Osteoblast (primary cell): ENCODE measurements at regions not wholly inside any gene's neighbourhood (a gene's known extent, or its start where the extent isn't known, plus 50 kb on each side); places are given as distances from the start of the nearest gene placed in this dataset.

Experiments
- DNase-seq: peaks from one replicate; pipeline ENCODE4 v3.0.0; 2011; ENCODE audit warnings: low spot score, mixed read lengths; ENCODE audit not compliant: insufficient read length; ENCODE audit errors: missing footprints
- H2AFZ ChIP-seq: 2 replicates; pipeline ENCODE4 v1.6.0; 2011; ENCODE audit warnings: mild to moderate bottlenecking, low read length
- H3K27ac ChIP-seq: 2 replicates; pipeline ENCODE4 v1.5.1; 2011; ENCODE audit warnings: mild to moderate bottlenecking, low read depth, low read length, moderate library complexity
- H3K27me3 ChIP-seq: 2 replicates; pipeline ENCODE4 v1.6.0; 2012; ENCODE audit warnings: mild to moderate bottlenecking, control low read depth, inconsistent platforms, low read length, moderate library complexity; ENCODE audit not compliant: insufficient read depth
- H3K36me3 ChIP-seq: 2 replicates; pipeline ENCODE4 v1.5.1; 2011; ENCODE audit warnings: mild to moderate bottlenecking, low read length, control low read depth, moderate library complexity; ENCODE audit not compliant: insufficient read depth
- H3K4me1 ChIP-seq: 2 replicates; pipeline ENCODE4 v1.5.1; 2011; ENCODE audit warnings: mild to moderate bottlenecking, low read length, control low read depth, moderate library complexity; ENCODE audit not compliant: insufficient read depth
- H3K4me2 ChIP-seq: 2 replicates; pipeline ENCODE4 v1.6.0; 2011; ENCODE audit warnings: mild to moderate bottlenecking, low read length; ENCODE audit not compliant: insufficient read depth
- H3K4me3 ChIP-seq: fragments of 200-600 bp; sonication (generic); 3 replicates; pipeline ENCODE4 v1.5.1; 2012; ENCODE audit warnings: mild to moderate bottlenecking, low read length, inconsistent platforms; ENCODE audit not compliant: insufficient read depth
- H3K79me2 ChIP-seq: 2 replicates; pipeline ENCODE4 v1.6.0; 2012; ENCODE audit warnings: mild to moderate bottlenecking, low read length, control low read depth, inconsistent platforms; ENCODE audit not compliant: insufficient read depth
- H3K9me3 ChIP-seq: 2 replicates; pipeline ENCODE4 v1.5.1; 2011; ENCODE audit warnings: low read depth, low read length, control low read depth
- H4K20me1 ChIP-seq: 2 replicates; pipeline ENCODE4 v1.6.0; 2012; ENCODE audit warnings: mild to moderate bottlenecking, low read length, control low read depth; ENCODE audit not compliant: insufficient read depth
- CTCF ChIP-seq: IDR thresholded peaks from 2 replicates; pipeline ENCODE4 v1.5.1; 2011; ENCODE audit warnings: mild to moderate bottlenecking, low read depth, low read length, moderate library complexity; ENCODE audit errors: extremely low read depth

GRCh38 chr11:122207505-122207904 lies 91.5 kb upstream of the BLID start:
- TF ChIP-seq CTCF, result no peak
- Histone ChIP-seq H3K27ac (peak overlapping the region; percentile 95), H3K36me3 (peaks cover 5% of the 10 kb centered on the region), H4K20me1 (no peaks in the 10 kb centered on the region), H3K79me2 (peaks cover 46% of the 10 kb centered on the region), H2AFZ (peak overlapping the region; percentile 12), H3K4me3 (peak overlapping the region; percentile 54), H3K4me1 (peaks cover 85% of the 10 kb centered on the region), H3K4me2 (peak overlapping the region; percentile 83), H3K9me3 (no peaks in the 10 kb centered on the region), H3K27me3 (no peaks in the 10 kb centered on the region)
- no peak for DNase-seq

DNA sequence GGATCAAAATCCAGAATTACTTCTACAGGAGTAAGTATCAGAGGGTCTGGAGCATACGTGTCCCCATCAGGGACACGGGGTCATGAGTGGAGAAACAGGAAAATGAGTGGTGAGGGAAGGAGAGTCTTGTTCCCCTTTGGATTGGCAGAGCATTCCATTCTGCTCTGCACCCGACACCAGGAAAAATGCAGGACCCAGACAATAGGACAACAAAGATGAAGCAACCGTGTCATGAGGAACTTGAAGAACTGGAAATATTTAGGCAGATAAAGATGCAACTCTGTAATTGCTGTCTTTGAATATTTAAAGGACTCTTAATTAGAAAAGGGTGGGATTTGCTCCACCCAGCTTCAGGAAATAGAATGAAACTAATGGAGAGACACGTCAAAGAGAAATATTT lies 89.0 kb upstream of the BLID start:
- H3K4me1 ChIP-seq, result peaks cover 95% of the 10 kb centered on the region
- no peak overlapping the region for H3K4me3 ChIP-seq
- peaks cover 5% of the 10 kb centered on the region for H3K36me3 ChIP-seq
- TF ChIP-seq CTCF, result no peak
- H3K79me2 ChIP-seq, result peaks cover 68% of the 10 kb centered on the region
- no peak overlapping the region for H2AFZ ChIP-seq
- H4K20me1 ChIP-seq, result no peaks in the 10 kb centered on the region
- H3K27ac ChIP-seq, result peak overlapping the region; percentile 95
- no peaks in the 10 kb centered on the region for H3K9me3 ChIP-seq
- no peak for DNase-seq
- H3K4me2 ChIP-seq, result peak overlapping the region; percentile 83
- no peaks in the 10 kb centered on the region for H3K27me3 ChIP-seq

- Histone ChIP-seq H3K4me2 (peak overlapping the region; percentile 91), H3K9me3 (no peaks in the 10 kb centered on the region), H3K36me3 (peaks cover 9% of the 10 kb centered on the region), H3K4me3 (no peak overlapping the region), H3K27ac (peak overlapping the region; percentile 95), H3K27me3 (no peaks in the 10 kb centered on the region), H4K20me1 (no peaks in the 10 kb centered on the region), H3K4me1 (peaks cover 90% of the 10 kb centered on the region), H2AFZ (no peak overlapping the region), H3K79me2 (peaks cover 75% of the 10 kb centered on the region)
- no peak for TF ChIP-seq CTCF
- no peak for DNase-seq
Measured at GRCh38 chr11:122204206-122204605, 88.2 kb upstream of the BLID start.

DNA sequence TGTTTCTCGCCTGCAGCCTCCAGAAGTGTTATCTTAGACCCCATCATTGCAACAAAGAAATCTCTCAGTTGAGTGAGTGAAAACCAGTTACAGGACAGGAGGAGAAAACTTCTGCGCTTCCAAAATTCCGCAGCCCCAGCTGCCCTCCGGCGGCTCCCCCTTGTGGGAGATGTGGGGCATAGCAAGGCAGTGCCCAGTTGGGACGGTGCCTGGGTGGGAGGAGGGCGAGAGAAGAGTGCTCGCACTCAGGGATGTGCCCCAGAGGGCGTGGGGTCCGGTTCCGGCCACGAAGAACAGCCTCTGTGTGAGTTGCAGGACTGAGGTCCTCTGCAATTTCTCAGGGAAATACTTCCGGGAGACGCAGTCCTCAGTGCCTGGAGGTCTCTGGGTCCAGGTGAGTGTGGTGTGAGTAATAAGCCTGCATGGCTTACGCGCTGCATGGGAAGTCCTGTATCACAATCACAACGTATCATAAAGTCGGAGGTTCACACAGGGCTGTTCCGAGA lies 87.0 kb upstream of the BLID start:
- H3K4me3 ChIP-seq, result peak overlapping the region; percentile 67
- H4K20me1 ChIP-seq, result no peaks in the 10 kb centered on the region
- peak; percentile 78 for DNase-seq
- H3K27ac ChIP-seq, result peak overlapping the region; percentile 95
- peak; percentile 99 for TF ChIP-seq CTCF
- H3K27me3 ChIP-seq, result no peaks in the 10 kb centered on the region
- no peak overlapping the region for H2AFZ ChIP-seq
- peaks cover 9% of the 10 kb centered on the region for H3K36me3 ChIP-seq
- H3K4me2 ChIP-seq, result peak overlapping the region; percentile 91
- H3K79me2 ChIP-seq, result peaks cover 77% of the 10 kb centered on the region
- peaks cover 85% of the 10 kb centered on the region for H3K4me1 ChIP-seq
- no peaks in the 10 kb centered on the region for H3K9me3 ChIP-seq
